HL-60 (cell line): ENCODE measurements at regions not wholly inside any gene's neighbourhood (a gene's known extent, or its start where the extent isn't known, plus 50 kb on each side); places are given as distances from the start of the nearest gene placed in this dataset.

Source experiments
- GABPA ChIP-seq: IDR thresholded peaks from 2 replicates; pipeline ENCODE4 v1.6.1; 2012; ENCODE audit warnings: low read depth
- POLR2AphosphoS5 ChIP-seq: IDR thresholded peaks from 2 replicates; pipeline ENCODE4 v1.6.1; 2012; ENCODE audit warnings: low read depth
- REST ChIP-seq: IDR thresholded peaks from 2 replicates; pipeline ENCODE4 v1.6.1; 2012; ENCODE audit warnings: low read depth; ENCODE audit not compliant: insufficient replicate concordance
- SPI1 ChIP-seq: IDR thresholded peaks from 2 replicates; pipeline ENCODE4 v1.6.1; 2012; ENCODE audit warnings: low read depth, mild to moderate bottlenecking, borderline replicate concordance
- TF ChIP-seq, protein P1 (sequence below): IDR thresholded peaks from one replicate; pipeline ENCODE4 v1.5.1; 2011; ENCODE audit warnings: low read length, control low read depth, inconsistent platforms; ENCODE audit not compliant: insufficient read depth

DNA sequence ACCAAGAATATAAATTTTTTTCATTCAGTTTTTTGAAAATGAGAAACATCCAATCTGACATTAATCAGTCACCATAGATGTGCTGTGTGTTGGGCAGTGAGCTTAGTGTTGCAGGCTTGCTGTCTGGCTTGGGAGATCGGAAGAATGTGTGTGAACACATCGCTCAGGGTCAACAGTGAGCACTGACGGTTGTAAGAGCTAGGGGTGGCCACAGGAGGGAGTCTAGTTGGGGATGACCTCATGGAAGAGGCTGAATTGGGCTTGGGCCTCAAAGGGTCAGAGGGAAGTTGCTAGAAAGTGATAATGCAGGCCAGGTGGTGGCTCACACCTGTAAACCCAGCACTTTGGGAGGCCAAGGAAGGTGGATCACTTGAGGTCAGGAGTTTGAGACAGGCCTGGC is 375.4 kb downstream of the DDX10 start:
- TF ChIP-seq, protein P1, sequence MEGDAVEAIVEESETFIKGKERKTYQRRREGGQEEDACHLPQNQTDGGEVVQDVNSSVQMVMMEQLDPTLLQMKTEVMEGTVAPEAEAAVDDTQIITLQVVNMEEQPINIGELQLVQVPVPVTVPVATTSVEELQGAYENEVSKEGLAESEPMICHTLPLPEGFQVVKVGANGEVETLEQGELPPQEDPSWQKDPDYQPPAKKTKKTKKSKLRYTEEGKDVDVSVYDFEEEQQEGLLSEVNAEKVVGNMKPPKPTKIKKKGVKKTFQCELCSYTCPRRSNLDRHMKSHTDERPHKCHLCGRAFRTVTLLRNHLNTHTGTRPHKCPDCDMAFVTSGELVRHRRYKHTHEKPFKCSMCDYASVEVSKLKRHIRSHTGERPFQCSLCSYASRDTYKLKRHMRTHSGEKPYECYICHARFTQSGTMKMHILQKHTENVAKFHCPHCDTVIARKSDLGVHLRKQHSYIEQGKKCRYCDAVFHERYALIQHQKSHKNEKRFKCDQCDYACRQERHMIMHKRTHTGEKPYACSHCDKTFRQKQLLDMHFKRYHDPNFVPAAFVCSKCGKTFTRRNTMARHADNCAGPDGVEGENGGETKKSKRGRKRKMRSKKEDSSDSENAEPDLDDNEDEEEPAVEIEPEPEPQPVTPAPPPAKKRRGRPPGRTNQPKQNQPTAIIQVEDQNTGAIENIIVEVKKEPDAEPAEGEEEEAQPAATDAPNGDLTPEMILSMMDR, result peak; percentile 1
- TF ChIP-seq POLR2AphosphoS5 (no peak), REST (no peak), GABPA (no peak), SPI1 (no peak)
